ENCODE measurements at regions not wholly inside any gene's neighbourhood (a gene's known extent, or its start where the extent isn't known, plus 50 kb on each side); places are given as distances from the start of the nearest gene placed in this dataset.

DNA sequence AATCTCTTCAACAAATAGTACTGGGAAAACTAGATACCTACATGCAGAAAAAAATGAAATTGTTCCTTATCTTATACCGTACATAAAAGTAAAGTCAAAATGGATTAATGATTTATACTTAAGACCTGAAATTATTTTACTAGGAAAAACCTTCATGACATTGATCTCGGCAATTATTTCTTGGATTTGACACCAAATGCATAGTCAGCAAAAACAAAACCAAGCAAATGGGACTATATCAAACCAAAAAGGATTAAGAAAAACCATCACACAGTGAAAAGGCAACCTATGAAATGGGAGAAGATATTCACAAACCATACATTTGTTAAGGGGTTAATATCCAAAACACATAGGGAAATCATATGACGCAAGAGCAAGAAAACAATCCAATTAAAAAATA is 433.6 kb downstream of the LRATD1 start:
- Histone ChIP-seq H3K27me3 (replicated peaks in 1 of 4; ENCODE audit: control extremely low read depth in 1 of 4, control insufficient read depth in 3 of 4, insufficient read depth in 4 of 4, low read length in 3 of 4) (no peaks in the 10 kb centered on the region), H2AFZ (ENCODE audit: insufficient read depth, low read depth, low read length, poor library complexity, severe bottlenecking) (no peak overlapping the region), H4K20me1 (ENCODE audit: control insufficient read depth, insufficient read depth, low read length, poor library complexity, severe bottlenecking) (no peaks in the 10 kb centered on the region), H3K9ac (ENCODE audit: low read length) (no peak overlapping the region), H3K36me3 (replicated peaks in 1 of 2; ENCODE audit: control extremely low read depth in 1 of 2, control insufficient read depth in 1 of 2, extremely low read depth in 1 of 2, insufficient read depth in 2 of 2, low read length in 1 of 2) (no peaks in the 10 kb centered on the region), H3K4me1 (ENCODE audit: control insufficient read depth in 2 of 2, insufficient read depth in 2 of 2, low read length in 2 of 2) (no peaks in the 10 kb centered on the region), H3K9me3 (ENCODE audit: control extremely low read depth in 1 of 3, control insufficient read depth in 2 of 3, insufficient read depth in 1 of 3, low read length in 2 of 3) (peaks cover 0 to 2% (median 0%) of the 10 kb centered on the region in 3 donors), H3K4me3 (ENCODE audit: control extremely low read depth in 1 of 5, extremely low read depth in 1 of 5, insufficient read depth in 1 of 5, low read depth in 2 of 5, low read length in 4 of 5) (no peak overlapping the region), H3K79me2 (ENCODE audit: control insufficient read depth, insufficient read depth, low read length) (no peaks in the 10 kb centered on the region), H3K4me2 (replicated peaks; ENCODE audit: low read depth, low read length, poor library complexity, severe bottlenecking) (no peak overlapping the region), H3K27ac (ENCODE audit: low read length in 2 of 2) (no peak overlapping the region)
- WGBS (ENCODE audit: insufficient coverage), result no CpG with 5 or more reads among the region's 3 CpGs
- intact Hi-C loops (cut with micrococcal nuclease), result no loop called here
- ATAC-seq (ENCODE audit: low read depth) (no peak), DNase-seq (no peak)
- H3K27me3 Mint-ChIP-seq, result no peaks in the 10 kb centered on the region
- ChIA-PET POLR2A (no interaction called here), CTCF (no interaction called here)
- no peaks in the 10 kb centered on the region for H3K4me1 Mint-ChIP-seq
- TF ChIP-seq, protein P1, sequence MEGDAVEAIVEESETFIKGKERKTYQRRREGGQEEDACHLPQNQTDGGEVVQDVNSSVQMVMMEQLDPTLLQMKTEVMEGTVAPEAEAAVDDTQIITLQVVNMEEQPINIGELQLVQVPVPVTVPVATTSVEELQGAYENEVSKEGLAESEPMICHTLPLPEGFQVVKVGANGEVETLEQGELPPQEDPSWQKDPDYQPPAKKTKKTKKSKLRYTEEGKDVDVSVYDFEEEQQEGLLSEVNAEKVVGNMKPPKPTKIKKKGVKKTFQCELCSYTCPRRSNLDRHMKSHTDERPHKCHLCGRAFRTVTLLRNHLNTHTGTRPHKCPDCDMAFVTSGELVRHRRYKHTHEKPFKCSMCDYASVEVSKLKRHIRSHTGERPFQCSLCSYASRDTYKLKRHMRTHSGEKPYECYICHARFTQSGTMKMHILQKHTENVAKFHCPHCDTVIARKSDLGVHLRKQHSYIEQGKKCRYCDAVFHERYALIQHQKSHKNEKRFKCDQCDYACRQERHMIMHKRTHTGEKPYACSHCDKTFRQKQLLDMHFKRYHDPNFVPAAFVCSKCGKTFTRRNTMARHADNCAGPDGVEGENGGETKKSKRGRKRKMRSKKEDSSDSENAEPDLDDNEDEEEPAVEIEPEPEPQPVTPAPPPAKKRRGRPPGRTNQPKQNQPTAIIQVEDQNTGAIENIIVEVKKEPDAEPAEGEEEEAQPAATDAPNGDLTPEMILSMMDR (IDR thresholded peaks at IDR 0.05), result no peak
- TF ChIP-seq EZH2 (IDR thresholded peaks at IDR 0.05; ENCODE audit: borderline replicate concordance, insufficient read depth, low read depth, low read length, poor library complexity, severe bottlenecking), result no peak
- peaks cover 1% of the 10 kb centered on the region for H3K9me3 Mint-ChIP-seq (ENCODE audit: insufficient read depth)
- H3K4me3 Mint-ChIP-seq, result no peak overlapping the region
- no peak overlapping the region for H3K27ac Mint-ChIP-seq

DNA sequence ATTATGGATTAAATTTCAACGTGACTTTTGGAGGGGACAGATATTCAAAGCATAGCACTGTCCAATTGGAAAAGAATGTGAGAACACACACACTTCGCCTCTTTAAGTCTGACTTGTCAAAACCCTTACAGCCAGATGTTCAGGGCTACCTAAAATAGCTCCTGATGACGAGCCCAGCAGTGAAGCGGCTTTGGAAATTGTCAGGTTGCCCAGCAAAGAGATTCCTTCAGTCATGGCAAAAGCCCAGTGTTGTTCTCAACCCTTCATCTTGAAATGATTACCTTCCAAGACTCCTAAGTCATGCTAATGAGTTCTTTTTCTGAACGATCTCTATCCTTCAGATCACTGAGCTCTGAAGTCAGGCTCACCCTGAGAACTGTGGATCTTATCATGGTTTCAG is 436.6 kb downstream of the LRATD1 start:
- Mint-ChIP-seq H3K27ac (no peak overlapping the region), H3K4me1 (no peaks in the 10 kb centered on the region), H3K27me3 (no peaks in the 10 kb centered on the region), H3K9me3 (ENCODE audit: insufficient read depth) (peaks cover 1% of the 10 kb centered on the region), H3K4me3 (no peak overlapping the region)
- Histone ChIP-seq H4K20me1 (ENCODE audit: control insufficient read depth, insufficient read depth, low read length, poor library complexity, severe bottlenecking) (no peaks in the 10 kb centered on the region), H3K4me2 (replicated peaks; ENCODE audit: low read depth, low read length, poor library complexity, severe bottlenecking) (no peak overlapping the region), H3K36me3 (replicated peaks in 1 of 2; ENCODE audit: control extremely low read depth in 1 of 2, control insufficient read depth in 1 of 2, extremely low read depth in 1 of 2, insufficient read depth in 2 of 2, low read length in 1 of 2) (no peaks in the 10 kb centered on the region), H3K9ac (ENCODE audit: low read length) (no peak overlapping the region), H3K27me3 (replicated peaks in 1 of 4; ENCODE audit: control extremely low read depth in 1 of 4, control insufficient read depth in 3 of 4, insufficient read depth in 4 of 4, low read length in 3 of 4) (no peaks in the 10 kb centered on the region), H3K79me2 (ENCODE audit: control insufficient read depth, insufficient read depth, low read length) (no peaks in the 10 kb centered on the region), H2AFZ (ENCODE audit: insufficient read depth, low read depth, low read length, poor library complexity, severe bottlenecking) (no peak overlapping the region), H3K27ac (ENCODE audit: low read length in 2 of 2) (no peak overlapping the region), H3K9me3 (ENCODE audit: control extremely low read depth in 1 of 3, control insufficient read depth in 2 of 3, insufficient read depth in 1 of 3, low read length in 2 of 3) (peaks cover 0 to 2% (median 0%) of the 10 kb centered on the region in 3 donors), H3K4me3 (ENCODE audit: control extremely low read depth in 1 of 5, extremely low read depth in 1 of 5, insufficient read depth in 1 of 5, low read depth in 2 of 5, low read length in 4 of 5) (no peak overlapping the region), H3K4me1 (ENCODE audit: control insufficient read depth in 2 of 2, insufficient read depth in 2 of 2, low read length in 2 of 2) (no peaks in the 10 kb centered on the region)
- POLR2A ChIA-PET, result no interaction called here
- no peak for TF ChIP-seq EZH2 (IDR thresholded peaks at IDR 0.05; ENCODE audit: borderline replicate concordance, insufficient read depth, low read depth, low read length, poor library complexity, severe bottlenecking)
- TF ChIP-seq, protein P1 (IDR thresholded peaks at IDR 0.05), result no peak
- DNase-seq (no peak), ATAC-seq (ENCODE audit: low read depth) (no peak)
- CTCF ChIA-PET, result no interaction called here
- intact Hi-C loops (cut with micrococcal nuclease), result no loop called here
- 75% methylated on average over 4 of the region's 5 CpGs for WGBS (ENCODE audit: insufficient coverage)

Measured in B cell (primary cell).